Loucy (cell line): ENCODE measurements at regions not wholly inside any gene's neighbourhood (a gene's known extent, or its start where the extent isn't known, plus 50 kb on each side); places are given as distances from the start of the nearest gene placed in this dataset.
"Not testable (repeated sequence)": the region's sequence is repeated elsewhere in the genome, so short reads cannot be mapped to it uniquely, and the experiment has no call there.

ENCODE experiments used
- EZH2phosphoT487 ChIP-seq: fragments of 200-600 bp; IDR thresholded peaks from 2 replicates; pipeline ENCODE4 v1.6.1; 2018; ENCODE audit warnings: antibody characterized with exemption, mild to moderate bottlenecking, moderate library complexity, borderline replicate concordance
- TF ChIP-seq, protein P1 (sequence below): fragments of 200-600 bp; sonication (generic); conservative IDR thresholded peaks from 2 replicates; pipeline ENCODE4 v1.5.1; 2014; ENCODE audit warnings: mild to moderate bottlenecking, antibody characterized with exemption, low read length

GRCh38 chr14:48267926-48268325, 592.5 kb upstream of the MDGA2 start:
- TF ChIP-seq, protein P1, sequence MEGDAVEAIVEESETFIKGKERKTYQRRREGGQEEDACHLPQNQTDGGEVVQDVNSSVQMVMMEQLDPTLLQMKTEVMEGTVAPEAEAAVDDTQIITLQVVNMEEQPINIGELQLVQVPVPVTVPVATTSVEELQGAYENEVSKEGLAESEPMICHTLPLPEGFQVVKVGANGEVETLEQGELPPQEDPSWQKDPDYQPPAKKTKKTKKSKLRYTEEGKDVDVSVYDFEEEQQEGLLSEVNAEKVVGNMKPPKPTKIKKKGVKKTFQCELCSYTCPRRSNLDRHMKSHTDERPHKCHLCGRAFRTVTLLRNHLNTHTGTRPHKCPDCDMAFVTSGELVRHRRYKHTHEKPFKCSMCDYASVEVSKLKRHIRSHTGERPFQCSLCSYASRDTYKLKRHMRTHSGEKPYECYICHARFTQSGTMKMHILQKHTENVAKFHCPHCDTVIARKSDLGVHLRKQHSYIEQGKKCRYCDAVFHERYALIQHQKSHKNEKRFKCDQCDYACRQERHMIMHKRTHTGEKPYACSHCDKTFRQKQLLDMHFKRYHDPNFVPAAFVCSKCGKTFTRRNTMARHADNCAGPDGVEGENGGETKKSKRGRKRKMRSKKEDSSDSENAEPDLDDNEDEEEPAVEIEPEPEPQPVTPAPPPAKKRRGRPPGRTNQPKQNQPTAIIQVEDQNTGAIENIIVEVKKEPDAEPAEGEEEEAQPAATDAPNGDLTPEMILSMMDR: not testable (repeated sequence)
- not testable (repeated sequence) for TF ChIP-seq EZH2phosphoT487
